Stomach (tissue), 4 donors: ENCODE measurements at regions not wholly inside any gene's neighbourhood (a gene's known extent, or its start where the extent isn't known, plus 50 kb on each side); places are given as distances from the start of the nearest gene placed in this dataset.

ENCODE experiments used
- POLR2A ChIP-seq, 4 donors: fragments of 450-650 bp; IDR thresholded peaks; one replicate each; pipeline ENCODE4 v1.6.1; 2016; ENCODE audit warnings: antibody characterized with exemption in 4 of 4, control low read depth in 2 of 4, mild to moderate bottlenecking in 1 of 4, moderate library complexity in 1 of 4
- POLR2AphosphoS5 ChIP-seq, 3 donors: sonication (generic); formaldehyde crosslinking; IDR thresholded peaks; one replicate each; pipeline ENCODE4 v1.6.1; 2016; ENCODE audit warnings: antibody characterized with exemption in 3 of 3
- TF ChIP-seq, protein P1 (sequence below), 7 experiments: fragments of 450-650 bp in 4 of 7; fragments of 200-600 bp in 3 of 7; sonication (generic) in 3 of 7; IDR thresholded peaks; one replicate each; pipeline ENCODE4 v1.5.1; 2016 to 2019; ENCODE audit warnings: antibody characterized with exemption in 7 of 7, control low read depth in 2 of 7, mild to moderate bottlenecking in 1 of 7

DNA sequence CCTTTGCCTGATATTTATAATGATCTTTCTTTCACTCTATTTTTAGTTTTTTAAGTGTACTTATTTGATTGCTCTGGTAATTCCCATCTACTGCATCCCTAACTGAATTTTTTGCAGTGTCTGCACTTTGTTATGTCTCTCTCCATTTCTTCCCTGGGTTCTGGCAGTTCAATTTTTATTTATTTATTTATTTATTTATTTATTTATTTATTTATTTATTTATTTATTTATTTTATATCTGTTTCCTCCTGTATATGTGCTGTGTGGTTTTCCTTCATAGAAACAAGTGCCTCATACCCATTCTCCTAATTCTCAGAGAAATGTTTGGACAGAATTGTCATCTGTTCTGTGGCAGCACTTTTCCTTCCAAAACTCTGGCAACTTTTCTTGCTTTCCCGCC, 2370.8 kb upstream of the WWC1 start:
- TF ChIP-seq POLR2A (IDR thresholded peaks at IDR 0.05) (no peak), POLR2AphosphoS5 (IDR thresholded peaks at IDR 0.05) (no peak)
- TF ChIP-seq, protein P1, sequence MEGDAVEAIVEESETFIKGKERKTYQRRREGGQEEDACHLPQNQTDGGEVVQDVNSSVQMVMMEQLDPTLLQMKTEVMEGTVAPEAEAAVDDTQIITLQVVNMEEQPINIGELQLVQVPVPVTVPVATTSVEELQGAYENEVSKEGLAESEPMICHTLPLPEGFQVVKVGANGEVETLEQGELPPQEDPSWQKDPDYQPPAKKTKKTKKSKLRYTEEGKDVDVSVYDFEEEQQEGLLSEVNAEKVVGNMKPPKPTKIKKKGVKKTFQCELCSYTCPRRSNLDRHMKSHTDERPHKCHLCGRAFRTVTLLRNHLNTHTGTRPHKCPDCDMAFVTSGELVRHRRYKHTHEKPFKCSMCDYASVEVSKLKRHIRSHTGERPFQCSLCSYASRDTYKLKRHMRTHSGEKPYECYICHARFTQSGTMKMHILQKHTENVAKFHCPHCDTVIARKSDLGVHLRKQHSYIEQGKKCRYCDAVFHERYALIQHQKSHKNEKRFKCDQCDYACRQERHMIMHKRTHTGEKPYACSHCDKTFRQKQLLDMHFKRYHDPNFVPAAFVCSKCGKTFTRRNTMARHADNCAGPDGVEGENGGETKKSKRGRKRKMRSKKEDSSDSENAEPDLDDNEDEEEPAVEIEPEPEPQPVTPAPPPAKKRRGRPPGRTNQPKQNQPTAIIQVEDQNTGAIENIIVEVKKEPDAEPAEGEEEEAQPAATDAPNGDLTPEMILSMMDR (IDR thresholded peaks at IDR 0.05): no peak
